GM18502 (cell line): ENCODE measurements at regions not wholly inside any gene's neighbourhood (a gene's known extent, or its start where the extent isn't known, plus 50 kb on each side); places are given as distances from the start of the nearest gene placed in this dataset.
"Not testable (repeated sequence)": the region's sequence is repeated elsewhere in the genome, so short reads cannot be mapped to it uniquely, and the experiment has no call there.

Experiments
- ATAC-seq: cut with Tn5 transposase; IDR thresholded peaks from one replicate; pipeline ENCODE4 v1.9.1; 2021; ENCODE audit warnings: mild to moderate bottlenecking; ENCODE audit not compliant: unreplicated experiment, poor library complexity

- ATAC-seq = no peak
These were observed 150.5 kb downstream of the UNC5CL start for GRCh38 chr6:40888456-40888990.

- no peak for ATAC-seq
These were observed 151.2 kb downstream of the UNC5CL start for GRCh38 chr6:40887792-40888340.

- ATAC-seq = no peak
These were observed 151.8 kb downstream of the UNC5CL start for GRCh38 chr6:40887079-40887791.

DNA sequence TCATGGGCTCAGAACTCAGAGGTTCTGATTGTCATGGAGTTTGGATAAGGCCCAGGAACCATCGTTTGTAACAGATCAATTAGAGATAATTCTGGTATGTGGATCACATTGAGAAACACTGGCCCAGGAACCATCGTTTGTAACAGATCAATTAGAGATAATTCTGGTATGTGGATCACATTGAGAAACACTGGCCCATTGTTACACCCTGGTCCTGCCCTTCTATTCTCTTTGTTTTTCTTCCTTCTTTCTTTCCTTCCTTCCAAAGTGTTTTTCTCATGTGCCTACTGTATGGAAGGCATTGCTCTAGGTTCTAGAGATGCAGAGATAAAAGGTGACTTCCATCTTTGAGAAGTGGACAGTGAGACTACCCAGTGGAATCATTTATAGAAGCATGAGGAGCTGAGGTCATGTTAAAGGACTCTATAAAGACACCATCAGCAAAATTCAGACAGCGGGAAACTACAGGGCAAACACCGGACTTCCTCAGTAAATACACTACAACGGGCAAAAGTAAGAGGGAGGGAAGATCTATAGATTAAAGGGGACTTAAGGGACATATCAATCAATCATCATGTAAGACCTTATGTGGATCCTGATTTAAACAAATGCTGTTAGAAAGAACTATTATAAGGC, 153.8 kb downstream of the UNC5CL start:
- no peak for ATAC-seq

DNA sequence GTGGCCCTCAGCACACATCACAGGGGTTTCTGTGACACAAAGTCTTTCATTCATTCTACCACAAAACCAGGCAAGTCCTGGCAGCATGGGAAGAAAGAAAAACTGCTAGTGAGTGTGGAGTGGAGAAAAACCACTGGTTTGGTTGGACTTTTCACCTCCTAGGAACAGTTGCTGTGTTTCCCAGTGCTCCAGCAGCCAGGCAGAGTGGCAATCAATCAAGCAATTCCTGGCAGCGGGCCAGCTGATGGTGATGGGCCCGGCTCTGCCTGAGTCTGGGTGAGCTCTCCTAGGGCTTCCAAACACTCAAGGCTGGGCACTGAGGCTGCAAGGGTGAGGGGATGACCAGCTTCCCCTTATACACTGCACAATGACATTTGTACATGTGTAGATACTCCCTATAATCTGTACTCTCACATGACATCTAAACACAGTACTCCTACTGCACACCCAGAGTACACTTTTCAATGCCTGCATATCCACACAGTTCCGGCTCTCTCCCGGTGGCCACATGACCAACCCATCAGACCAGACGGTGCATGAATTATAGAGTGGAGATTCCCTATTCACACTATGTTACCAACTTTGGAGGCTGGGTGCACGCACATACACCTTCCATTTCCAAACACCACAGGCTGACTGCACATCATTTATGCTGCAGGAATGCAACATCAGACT, 156.6 kb downstream of the UNC5CL start:
- no peak for ATAC-seq

GRCh38 chr6:40881501-40881900, 157.5 kb downstream of the UNC5CL start:
- no peak for ATAC-seq

GRCh38 chr6:40880906-40881305, 158.1 kb downstream of the UNC5CL start:
- ATAC-seq = no peak

DNA sequence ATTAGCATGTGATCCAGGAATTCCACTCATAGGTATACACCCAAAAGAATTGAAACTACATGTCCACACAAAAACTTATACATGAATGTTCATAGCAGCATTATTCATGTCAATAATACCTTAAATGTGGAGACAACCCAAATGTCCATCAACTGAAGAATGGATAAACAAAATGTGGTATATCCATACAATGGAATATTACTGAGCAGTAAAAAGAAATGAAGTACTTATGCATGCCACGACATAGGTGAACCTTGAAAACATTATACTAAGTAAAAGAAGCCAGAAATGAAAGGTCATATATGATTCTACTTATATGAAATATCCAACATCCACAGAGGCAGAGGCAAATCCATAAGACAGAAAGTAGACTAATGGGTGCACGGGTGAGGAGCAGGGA, 159.9 kb downstream of the UNC5CL start:
- ATAC-seq = no peak

GRCh38 chr6:40877362-40877761, 161.7 kb downstream of the UNC5CL start:
- no peak for ATAC-seq

- no peak for ATAC-seq
These were observed 162.7 kb downstream of the UNC5CL start for GRCh38 chr6:40876336-40876735.

DNA sequence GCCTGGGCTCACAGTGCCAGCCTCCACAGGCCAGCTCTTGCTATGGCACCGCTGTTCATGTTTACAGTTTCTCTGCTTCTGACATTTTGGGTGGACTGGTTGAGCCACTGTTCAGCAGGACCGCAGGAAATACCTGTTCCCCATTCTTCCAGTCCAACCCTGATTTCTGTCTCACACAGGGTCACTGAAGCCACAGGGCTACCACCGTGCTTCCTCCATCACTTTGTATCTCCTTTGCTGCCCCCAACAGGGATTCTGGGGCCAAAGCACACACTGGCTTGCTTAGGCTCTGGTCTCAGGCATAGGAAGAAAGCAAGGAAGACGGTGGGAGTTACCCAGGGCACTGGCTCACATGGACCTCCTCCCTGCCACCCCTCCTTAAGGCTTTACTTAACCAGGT, 164.5 kb downstream of the UNC5CL start:
- ATAC-seq = no peak

GRCh38 chr6:40871424-40871823, 167.6 kb downstream of the UNC5CL start:
- ATAC-seq = no peak

- not testable (repeated sequence) for ATAC-seq
These were observed 170.7 kb downstream of the UNC5CL start for GRCh38 chr6:40868089-40868865.

DNA sequence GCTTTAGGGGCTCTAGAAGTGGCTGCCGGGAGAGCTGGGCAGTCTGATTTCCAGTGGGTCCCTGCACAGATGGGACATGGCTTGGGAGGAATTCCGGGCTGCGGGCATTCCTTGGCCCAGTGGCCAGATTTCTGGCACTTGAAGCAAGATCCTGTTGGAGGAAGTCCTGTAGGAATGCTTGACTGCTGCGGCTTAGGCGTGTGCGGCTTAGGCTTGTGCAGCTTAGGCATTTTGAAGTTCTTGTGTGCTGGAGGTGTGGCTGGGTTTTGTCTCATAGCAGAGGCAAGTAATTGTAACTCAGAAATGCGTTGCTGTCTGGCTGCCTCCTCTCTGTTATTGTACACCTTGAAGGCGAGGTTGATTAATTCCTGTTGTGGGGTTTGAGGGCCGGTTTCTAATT, 171.5 kb downstream of the UNC5CL start:
- not testable (repeated sequence) for ATAC-seq

DNA sequence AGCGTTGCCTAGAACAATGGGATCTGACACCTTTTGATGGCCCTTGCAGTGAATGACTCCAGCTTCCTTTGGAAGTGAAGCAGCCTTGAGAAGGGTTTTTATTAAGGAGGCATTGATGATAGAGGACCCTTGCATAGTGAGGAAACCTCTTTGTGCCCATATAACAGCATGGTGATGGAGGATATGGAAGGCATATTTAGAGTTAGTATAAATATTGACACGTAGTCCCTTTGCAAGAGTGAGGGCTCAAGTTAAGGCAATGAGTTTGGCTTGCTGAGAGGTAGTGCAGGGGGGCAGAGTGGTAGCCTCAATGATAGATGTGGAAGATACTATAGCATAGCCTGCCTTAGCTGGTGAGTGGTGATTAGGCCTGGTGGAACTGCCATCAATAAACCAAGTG, 173.8 kb downstream of the UNC5CL start:
- not testable (repeated sequence) for ATAC-seq

- no peak for ATAC-seq
These were observed 178.6 kb downstream of the UNC5CL start for GRCh38 chr6:40860443-40860842.

GRCh38 chr6:40856271-40856670, 182.8 kb downstream of the UNC5CL start:
- no peak for ATAC-seq

GRCh38 chr6:40855168-40855880, 183.7 kb downstream of the UNC5CL start:
- ATAC-seq = no peak

DNA sequence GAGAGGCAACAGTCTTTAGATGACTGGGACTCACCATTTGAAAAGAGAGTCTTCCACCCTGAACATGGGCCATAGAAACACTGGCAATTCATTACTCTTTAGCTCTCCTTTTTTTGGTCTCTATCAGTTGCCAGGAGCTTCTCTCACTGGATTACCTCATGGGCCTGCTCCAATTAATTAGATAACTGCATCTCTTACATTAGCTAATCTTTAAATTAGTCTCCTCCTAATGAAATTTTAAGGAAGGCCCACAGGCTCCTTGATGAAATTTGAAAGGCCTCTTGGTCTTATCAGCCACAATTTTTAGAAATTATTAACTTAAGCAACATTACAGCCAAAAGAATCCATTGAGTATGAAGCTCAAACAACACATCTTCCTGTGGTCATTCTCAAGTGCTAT, 184.4 kb downstream of the UNC5CL start:
- no peak for ATAC-seq
